Stimulated activated memory B cell treated with anti-CD40 and anti-IgM and Interleukin-4, amounts not matched to agents 10 μg/mL and 1 μg/mL and 100 μg/mL, for 72 hours (primary cell): ENCODE measurements at regions not wholly inside any gene's neighbourhood (a gene's known extent, or its start where the extent isn't known, plus 50 kb on each side); places are given as distances from the start of the nearest gene placed in this dataset.

Experiments
- ATAC-seq: fragments of 150-1000 bp; cut with Tn5 transposase; 2 replicates; pipeline ENCODE4 v1.10.0; 2021
- H3K27ac Mint-ChIP-seq: one replicate; pipeline ENCODE4 v1.8.0; 2022; ENCODE audit warnings: mild to moderate bottlenecking, mixed read lengths
- H3K27me3 Mint-ChIP-seq: one replicate; pipeline ENCODE4 v1.8.0; 2022; ENCODE audit warnings: mixed read lengths
- H3K36me3 Mint-ChIP-seq: one replicate; pipeline ENCODE4 v1.8.0; 2022; ENCODE audit warnings: mixed read lengths
- H3K4me1 Mint-ChIP-seq: one replicate; pipeline ENCODE4 v1.8.0; 2022; ENCODE audit warnings: mixed read lengths
- H3K4me3 Mint-ChIP-seq: one replicate; pipeline ENCODE4 v1.8.0; 2022; ENCODE audit warnings: mild to moderate bottlenecking, moderate library complexity, mixed read lengths
- H3K9me3 Mint-ChIP-seq: one replicate; pipeline ENCODE4 v1.8.0; 2022; ENCODE audit warnings: mixed read lengths

- Mint-ChIP-seq H3K9me3 (peaks cover 14% of the 10 kb centered on the region), H3K27ac (no peak overlapping the region), H3K4me1 (no peaks in the 10 kb centered on the region), H3K4me3 (no peak overlapping the region), H3K36me3 (no peaks in the 10 kb centered on the region), H3K27me3 (peaks cover 27% of the 10 kb centered on the region)
- no peak for ATAC-seq
Observed at GRCh38 chr20:57074386-57074785, 192.1 kb downstream of the BMP7 start.

- no peaks in the 10 kb centered on the region for H3K4me1 Mint-ChIP-seq
- H3K27me3 Mint-ChIP-seq = peaks cover 19% of the 10 kb centered on the region
- no peaks in the 10 kb centered on the region for H3K36me3 Mint-ChIP-seq
- H3K9me3 Mint-ChIP-seq = peaks cover 18% of the 10 kb centered on the region
- no peak overlapping the region for H3K4me3 Mint-ChIP-seq
- H3K27ac Mint-ChIP-seq = no peak overlapping the region
- ATAC-seq = no peak
Observed at GRCh38 chr20:57075181-57075580, 191.3 kb downstream of the BMP7 start.

- ATAC-seq = no peak
- no peaks in the 10 kb centered on the region for H3K4me1 Mint-ChIP-seq
- no peaks in the 10 kb centered on the region for H3K36me3 Mint-ChIP-seq
- peaks cover 20% of the 10 kb centered on the region for H3K9me3 Mint-ChIP-seq
- no peak overlapping the region for H3K4me3 Mint-ChIP-seq
- no peak overlapping the region for H3K27ac Mint-ChIP-seq
- peaks cover 14% of the 10 kb centered on the region for H3K27me3 Mint-ChIP-seq
Observed at GRCh38 chr20:57075603-57076002, 190.8 kb downstream of the BMP7 start.

GRCh38 chr20:57076152-57076652, 190.2 kb downstream of the BMP7 start:
- peaks cover 8% of the 10 kb centered on the region for H3K27me3 Mint-ChIP-seq
- ATAC-seq = no peak
- no peaks in the 10 kb centered on the region for H3K4me1 Mint-ChIP-seq
- H3K9me3 Mint-ChIP-seq = peaks cover 20% of the 10 kb centered on the region
- H3K27ac Mint-ChIP-seq = no peak overlapping the region
- no peaks in the 10 kb centered on the region for H3K36me3 Mint-ChIP-seq
- H3K4me3 Mint-ChIP-seq = no peak overlapping the region

- no peaks in the 10 kb centered on the region for H3K36me3 Mint-ChIP-seq
- no peak overlapping the region for H3K4me3 Mint-ChIP-seq
- H3K27ac Mint-ChIP-seq = no peak overlapping the region
- ATAC-seq = no peak
- peaks cover 8% of the 10 kb centered on the region for H3K27me3 Mint-ChIP-seq
- peaks cover 20% of the 10 kb centered on the region for H3K9me3 Mint-ChIP-seq
- no peaks in the 10 kb centered on the region for H3K4me1 Mint-ChIP-seq
Observed at GRCh38 chr20:57076951-57077350, 189.5 kb downstream of the BMP7 start.

GRCh38 chr20:57078116-57078515, 188.3 kb downstream of the BMP7 start:
- no peak overlapping the region for H3K4me3 Mint-ChIP-seq
- no peak overlapping the region for H3K27ac Mint-ChIP-seq
- H3K9me3 Mint-ChIP-seq = peaks cover 23% of the 10 kb centered on the region
- no peaks in the 10 kb centered on the region for H3K36me3 Mint-ChIP-seq
- H3K4me1 Mint-ChIP-seq = no peaks in the 10 kb centered on the region
- no peak for ATAC-seq
- H3K27me3 Mint-ChIP-seq = peaks cover 17% of the 10 kb centered on the region

GRCh38 chr20:57079031-57080005, 187.1 kb downstream of the BMP7 start:
- H3K27ac Mint-ChIP-seq = no peak overlapping the region

GRCh38 chr20:57080796-57081195, 185.6 kb downstream of the BMP7 start:
- ATAC-seq = no peak
- Mint-ChIP-seq H3K4me3 (no peak overlapping the region), H3K4me1 (no peaks in the 10 kb centered on the region), H3K27me3 (peaks cover 13% of the 10 kb centered on the region), H3K9me3 (peaks cover 17% of the 10 kb centered on the region), H3K36me3 (no peaks in the 10 kb centered on the region), H3K27ac (no peak overlapping the region)

More at GRCh38 chr20:57079031-57080005, 187.1 kb downstream of the BMP7 start:
- Mint-ChIP-seq H3K4me3 (no peak overlapping the region), H3K36me3 (no peaks in the 10 kb centered on the region), H3K9me3 (peaks cover 23% of the 10 kb centered on the region), H3K4me1 (no peaks in the 10 kb centered on the region), H3K27me3 (peaks cover 17% of the 10 kb centered on the region)
- ATAC-seq = no peak

- Mint-ChIP-seq H3K9me3 (peaks cover 12% of the 10 kb centered on the region), H3K4me3 (no peak overlapping the region), H3K36me3 (no peaks in the 10 kb centered on the region), H3K27me3 (peaks cover 30% of the 10 kb centered on the region), H3K27ac (no peak overlapping the region), H3K4me1 (no peaks in the 10 kb centered on the region)
- no peak for ATAC-seq
Observed at GRCh38 chr20:57082357-57082945, 184.0 kb downstream of the BMP7 start.

GRCh38 chr20:57083072-57083471, 183.4 kb downstream of the BMP7 start:
- H3K4me3 Mint-ChIP-seq = no peak overlapping the region
- no peaks in the 10 kb centered on the region for H3K4me1 Mint-ChIP-seq

GRCh38 chr20:57086066-57086465, 180.4 kb downstream of the BMP7 start:
- Mint-ChIP-seq H3K27me3 (peaks cover 39% of the 10 kb centered on the region), H3K27ac (no peak overlapping the region), H3K4me1 (peaks cover 1% of the 10 kb centered on the region), H3K36me3 (no peaks in the 10 kb centered on the region), H3K9me3 (peaks cover 3% of the 10 kb centered on the region), H3K4me3 (no peak overlapping the region)
- no peak for ATAC-seq

More at GRCh38 chr20:57083072-57083471, 183.4 kb downstream of the BMP7 start:
- Mint-ChIP-seq H3K27me3 (peaks cover 36% of the 10 kb centered on the region), H3K36me3 (no peaks in the 10 kb centered on the region), H3K27ac (no peak overlapping the region), H3K9me3 (peaks cover 9% of the 10 kb centered on the region)
- no peak for ATAC-seq

GRCh38 chr20:57087102-57087501, 179.3 kb downstream of the BMP7 start:
- no peak for ATAC-seq
- no peaks in the 10 kb centered on the region for H3K36me3 Mint-ChIP-seq
- H3K27ac Mint-ChIP-seq = no peak overlapping the region
- H3K4me1 Mint-ChIP-seq = peaks cover 12% of the 10 kb centered on the region
- no peak overlapping the region for H3K4me3 Mint-ChIP-seq
- peaks cover 36% of the 10 kb centered on the region for H3K27me3 Mint-ChIP-seq
- H3K9me3 Mint-ChIP-seq = peaks cover 3% of the 10 kb centered on the region

GRCh38 chr20:57087705-57088104, 178.7 kb downstream of the BMP7 start:
- Mint-ChIP-seq H3K4me1 (peaks cover 18% of the 10 kb centered on the region), H3K36me3 (no peaks in the 10 kb centered on the region), H3K27me3 (peaks cover 30% of the 10 kb centered on the region), H3K4me3 (no peak overlapping the region), H3K9me3 (no peaks in the 10 kb centered on the region), H3K27ac (no peak overlapping the region)
- ATAC-seq = no peak

- Mint-ChIP-seq H3K27me3 (peaks cover 28% of the 10 kb centered on the region), H3K36me3 (no peaks in the 10 kb centered on the region), H3K4me3 (no peak overlapping the region), H3K9me3 (no peaks in the 10 kb centered on the region), H3K27ac (no peak overlapping the region), H3K4me1 (peaks cover 18% of the 10 kb centered on the region)
- ATAC-seq = no peak
Observed at GRCh38 chr20:57088436-57088835, 178.0 kb downstream of the BMP7 start.

GRCh38 chr20:57089699-57090144, 176.7 kb downstream of the BMP7 start:
- Mint-ChIP-seq H3K27ac (no peak overlapping the region), H3K36me3 (no peaks in the 10 kb centered on the region), H3K4me1 (peaks cover 18% of the 10 kb centered on the region), H3K9me3 (no peaks in the 10 kb centered on the region), H3K4me3 (no peak overlapping the region), H3K27me3 (peaks cover 28% of the 10 kb centered on the region)
- ATAC-seq = peak; percentile 55
